ENCODE measurements at regions not wholly inside any gene's neighbourhood (a gene's known extent, or its start where the extent isn't known, plus 50 kb on each side); places are given as distances from the start of the nearest gene placed in this dataset.

- no peak overlapping the region for H3K27ac ChIP-seq
- FAIRE-seq (no peak), DNase-seq (ENCODE audit: low read depth in 1 of 2, low spot score in 1 of 2) (no peak), ATAC-seq (no peak)
- TF ChIP-seq ZSCAN20 (CRISPR knock-in tag; IDR thresholded peaks at IDR 0.05) (no peak), HES2 (IDR thresholded peaks at IDR 0.05) (no peak), REST (IDR thresholded peaks at IDR 0.05) (no peak)
- ChIA-PET CTCF (no interaction called here), POLR2A (no interaction called here)
- H3K4me3 ChIP-seq: no peak overlapping the region
- WGBS (ENCODE audit: missing lambda C conversion rate): 20% methylated on average over 12 of the region's 12 CpGs
- no peak overlapping the region for H3K4me2 ChIP-seq
- no peaks in the 10 kb centered on the region for H3K9me3 ChIP-seq
- no peaks in the 10 kb centered on the region for H3K4me1 ChIP-seq
Observed at GRCh38 chr2:12554224-12555011, 162.3 kb upstream of the TRIB2 start.

- ChIA-PET POLR2A (no interaction called here), CTCF (no interaction called here)
- FAIRE-seq (no peak), DNase-seq (ENCODE audit: low read depth in 1 of 2, low spot score in 1 of 2) (no peak), ATAC-seq (no peak)
- H3K4me3 ChIP-seq: no peak overlapping the region
- no peak overlapping the region for H3K27ac ChIP-seq
- H3K4me1 ChIP-seq: no peaks in the 10 kb centered on the region
- WGBS (ENCODE audit: missing lambda C conversion rate): 7% methylated on average over 1 of the region's 2 CpGs
- TF ChIP-seq FOSL2 (IDR thresholded peaks at IDR 0.05) (no peak), FOSL2 (CRISPR knock-in tag; IDR thresholded peaks at IDR 0.05) (peak; percentile 43; the same call in 1 of the 2 replicates), RAD21 (conservative IDR thresholded peaks at IDR 0.05 in 1 of 2, IDR thresholded peaks at IDR 0.05 in 1 of 2) (no peak)
- H3K9me3 ChIP-seq: no peaks in the 10 kb centered on the region
- H3K4me2 ChIP-seq: no peak overlapping the region
Observed at GRCh38 chr2:12555012-12555645, 161.6 kb upstream of the TRIB2 start.

GRCh38 chr2:12556762-12557161, 160.0 kb upstream of the TRIB2 start:
- Histone ChIP-seq H3K4me3 (no peak overlapping the region), H3K4me2 (no peak overlapping the region), H3K27ac (no peak overlapping the region), H3K9me3 (no peaks in the 10 kb centered on the region), H3K4me1 (no peaks in the 10 kb centered on the region)
- DNase-seq (ENCODE audit: low read depth in 1 of 2, low spot score in 1 of 2) (peak in 1 of 2 experiments; percentile 3), ATAC-seq (no peak), FAIRE-seq (no peak)
- WGBS (ENCODE audit: missing lambda C conversion rate): 12% methylated on average over 5 of the region's 5 CpGs
- ChIA-PET POLR2A (no interaction called here), CTCF (interaction anchor here (1.2 kb wide), 2 partner anchors 10 to 34 kb away, joined by 3 read pairs; no protein-coding TSS in a partner anchor)
- TF ChIP-seq CEBPB (IDR thresholded peaks at IDR 0.05) (no peak), HOXA7 (CRISPR knock-in tag; IDR thresholded peaks at IDR 0.05) (no peak), ZFP36 (IDR thresholded peaks at IDR 0.05; ENCODE audit: borderline replicate concordance, partially characterized antibody) (no peak), POLR2A (IDR thresholded peaks at IDR 0.05; ENCODE audit: low read length) (no peak), ZSCAN20 (CRISPR knock-in tag; IDR thresholded peaks at IDR 0.05) (no peak), HOXB13 (CRISPR knock-in tag; IDR thresholded peaks at IDR 0.05; ENCODE audit: low read depth) (no peak)

GRCh38 chr2:12557688-12558087, 159.0 kb upstream of the TRIB2 start:
- POLR2A ChIA-PET: no interaction called here
- Histone ChIP-seq H3K9me3 (no peaks in the 10 kb centered on the region), H3K4me3 (no peak overlapping the region), H3K4me2 (no peak overlapping the region), H3K4me1 (no peaks in the 10 kb centered on the region), H3K27ac (no peak overlapping the region)
- FAIRE-seq (no peak), DNase-seq (ENCODE audit: low read depth in 1 of 2, low spot score in 1 of 2) (no peak), ATAC-seq (no peak)
- CTCF ChIA-PET: no interaction called here
- 2% methylated on average over 4 of the region's 4 CpGs for WGBS (ENCODE audit: missing lambda C conversion rate)
- TF ChIP-seq ZNF302 (CRISPR knock-in tag; IDR thresholded peaks at IDR 0.05) (no peak), MAX (IDR thresholded peaks at IDR 0.05) (no peak), KDM5A (IDR thresholded peaks at IDR 0.05) (no peak), SMC3 (IDR thresholded peaks at IDR 0.05) (no peak), REST (IDR thresholded peaks at IDR 0.05) (no peak), HMGXB4 (CRISPR knock-in tag; IDR thresholded peaks at IDR 0.05; ENCODE audit: borderline replicate concordance) (no peak), ZSCAN20 (CRISPR knock-in tag; IDR thresholded peaks at IDR 0.05) (no peak), NR3C1 (IDR thresholded peaks at IDR 0.05) (no peak)

All from A549 (cell line).